NOMO-1 treated with dmso at 0.1 percent for 144 hours (cell line): ENCODE measurements at regions not wholly inside any gene's neighbourhood (a gene's known extent, or its start where the extent isn't known, plus 50 kb on each side); places are given as distances from the start of the nearest gene placed in this dataset.
"Not testable (repeated sequence)": the region's sequence is repeated elsewhere in the genome, so short reads cannot be mapped to it uniquely, and the experiment has no call there.

ENCODE experiments used
- DNase-seq: peaks from one replicate; lab custom pipeline; 2025; ENCODE audit not compliant: unreplicated experiment; lab: John Stamatoyannopoulos, UW

- DNase-seq, result no peak
Measured at GRCh38 chr12:4822572-4822971, 87.1 kb upstream of the KCNA1 start.

- DNase-seq, result no peak
Measured at GRCh38 chr12:4824380-4824779, 85.3 kb upstream of the KCNA1 start.

- peak; percentile 24 for DNase-seq
Measured at GRCh38 chr12:4825011-4825858, 84.5 kb upstream of the KCNA1 start.

- DNase-seq, result no peak
Measured at GRCh38 chr12:4826909-4827308, 82.8 kb upstream of the KCNA1 start.

- DNase-seq, result no peak
Measured at GRCh38 chr12:4828176-4828575, 81.5 kb upstream of the KCNA1 start.

- DNase-seq, result no peak
Measured at GRCh38 chr12:4829161-4829792, 80.4 kb upstream of the KCNA1 start.

GRCh38 chr12:4829793-4830162 lies 79.9 kb upstream of the KCNA1 start:
- no peak for DNase-seq

- no peak for DNase-seq
Measured at GRCh38 chr12:4830556-4831210, 79.0 kb upstream of the KCNA1 start.

DNA sequence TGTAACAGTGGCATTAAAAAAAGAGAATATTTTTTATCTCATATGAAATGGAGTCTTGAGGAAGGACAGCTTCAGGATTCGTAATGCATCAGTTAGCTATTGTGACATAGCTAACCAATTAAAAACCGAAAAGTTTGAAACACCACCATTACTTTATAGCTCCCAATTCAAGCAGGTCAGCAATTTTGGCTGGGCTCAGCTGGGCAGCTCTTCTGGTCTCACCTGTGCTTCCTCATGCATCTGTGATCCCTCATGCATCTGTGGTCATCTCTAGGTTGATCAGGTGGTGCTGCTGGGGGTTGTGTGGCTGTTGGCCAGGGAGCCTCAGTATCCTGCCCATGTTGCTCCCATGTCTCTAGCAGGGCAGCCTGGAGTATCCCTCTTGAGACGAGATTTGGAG lies 76.7 kb upstream of the KCNA1 start:
- no peak for DNase-seq

DNA sequence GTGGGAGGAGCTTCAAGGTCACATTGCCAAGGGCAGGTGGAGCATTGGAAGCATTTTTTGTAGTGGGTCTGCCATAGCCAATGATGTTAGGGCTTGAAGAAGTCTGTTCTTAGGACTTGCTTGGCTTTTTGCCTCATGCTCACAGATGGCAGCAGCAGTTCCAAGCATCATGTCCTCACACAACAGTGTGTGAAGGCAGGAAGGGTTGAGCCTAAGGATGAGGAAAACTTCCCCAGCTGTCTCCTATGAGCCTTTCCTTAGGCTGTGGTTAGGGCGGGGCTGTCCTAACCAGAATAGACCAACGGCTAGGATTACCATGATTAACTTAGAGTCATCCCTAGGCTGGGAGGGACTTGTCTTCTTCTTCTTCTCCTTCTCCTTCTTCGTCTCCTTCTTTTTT lies 76.2 kb upstream of the KCNA1 start:
- peak; percentile 50 for DNase-seq

- DNase-seq, result not testable (repeated sequence)
Measured at GRCh38 chr12:4842401-4842800, 67.3 kb upstream of the KCNA1 start.

- no peak for DNase-seq
Measured at GRCh38 chr12:4843907-4844306, 65.8 kb upstream of the KCNA1 start.

- no peak for DNase-seq
Measured at GRCh38 chr12:4847713-4848112, 62.0 kb upstream of the KCNA1 start.

DNA sequence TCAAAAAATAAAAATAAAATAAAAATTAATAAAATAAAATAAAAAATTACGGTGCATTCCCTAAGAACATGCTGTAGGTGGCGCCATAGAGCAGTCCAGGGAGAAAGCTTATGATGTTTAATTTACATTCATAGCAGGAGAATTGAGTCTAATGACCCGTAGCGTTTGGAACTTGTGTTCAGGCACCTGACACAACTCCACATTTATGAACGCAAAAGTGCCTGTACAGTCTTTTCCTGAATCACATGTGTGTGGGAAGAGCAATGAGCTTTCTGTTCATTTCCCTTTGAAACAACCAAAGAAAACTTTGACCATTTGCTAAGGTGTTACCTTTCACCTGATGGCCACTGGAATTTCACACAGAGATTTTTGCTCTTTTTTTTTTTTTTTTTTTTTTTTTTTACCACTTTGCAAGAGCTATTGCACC lies 60.6 kb upstream of the KCNA1 start:
- no peak for DNase-seq

DNA sequence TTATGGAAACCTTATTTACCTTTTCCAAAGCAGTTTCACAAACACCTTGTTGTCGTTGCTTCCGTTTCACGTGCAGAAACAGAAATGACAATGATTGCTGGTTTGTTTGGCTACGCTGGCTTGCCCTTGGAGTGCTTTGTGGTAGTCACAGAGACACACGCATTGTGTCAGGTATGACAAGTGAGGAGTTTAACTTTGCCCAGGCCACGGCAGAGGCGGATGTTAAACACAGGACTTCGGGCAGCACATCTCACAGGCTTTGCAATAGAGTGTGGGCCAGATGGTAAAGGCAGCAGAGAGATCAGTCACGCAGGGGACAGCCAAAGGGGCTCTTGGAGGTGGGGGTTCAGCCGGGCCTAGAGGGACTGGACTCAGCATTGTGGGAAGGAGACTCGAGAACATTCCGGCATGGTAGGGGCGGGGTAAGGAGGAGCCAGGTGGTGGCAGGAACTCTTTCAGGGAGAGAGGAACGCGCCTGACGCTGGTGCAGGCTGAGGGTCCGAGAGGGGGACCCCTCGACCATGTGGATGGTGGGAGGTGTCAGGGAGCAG lies 59.8 kb upstream of the KCNA1 start:
- DNase-seq, result no peak

- no peak for DNase-seq
Measured at GRCh38 chr12:4850857-4851380, 58.8 kb upstream of the KCNA1 start.

DNA sequence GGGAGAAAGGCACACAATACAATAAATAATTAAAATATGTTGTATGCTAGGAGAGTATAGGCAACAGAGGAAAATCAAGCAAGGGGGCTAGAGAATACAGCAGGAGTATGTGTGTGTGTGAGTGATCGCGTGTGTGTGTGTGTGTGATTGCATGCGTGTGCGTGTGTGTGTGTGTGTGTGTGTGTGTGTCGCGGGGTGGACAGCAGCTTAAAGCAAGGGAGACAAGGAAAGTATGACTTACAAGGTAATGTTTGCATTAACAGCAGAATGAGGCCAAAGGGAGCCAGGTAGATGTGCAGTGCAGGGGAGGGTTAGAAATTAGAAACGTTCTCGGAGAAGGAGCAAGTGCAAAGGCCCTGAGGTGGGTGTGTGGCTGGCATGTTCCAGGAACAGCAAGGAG lies 57.4 kb upstream of the KCNA1 start:
- DNase-seq, result no peak

- no peak for DNase-seq
Measured at GRCh38 chr12:4852911-4853310, 56.8 kb upstream of the KCNA1 start.

DNA sequence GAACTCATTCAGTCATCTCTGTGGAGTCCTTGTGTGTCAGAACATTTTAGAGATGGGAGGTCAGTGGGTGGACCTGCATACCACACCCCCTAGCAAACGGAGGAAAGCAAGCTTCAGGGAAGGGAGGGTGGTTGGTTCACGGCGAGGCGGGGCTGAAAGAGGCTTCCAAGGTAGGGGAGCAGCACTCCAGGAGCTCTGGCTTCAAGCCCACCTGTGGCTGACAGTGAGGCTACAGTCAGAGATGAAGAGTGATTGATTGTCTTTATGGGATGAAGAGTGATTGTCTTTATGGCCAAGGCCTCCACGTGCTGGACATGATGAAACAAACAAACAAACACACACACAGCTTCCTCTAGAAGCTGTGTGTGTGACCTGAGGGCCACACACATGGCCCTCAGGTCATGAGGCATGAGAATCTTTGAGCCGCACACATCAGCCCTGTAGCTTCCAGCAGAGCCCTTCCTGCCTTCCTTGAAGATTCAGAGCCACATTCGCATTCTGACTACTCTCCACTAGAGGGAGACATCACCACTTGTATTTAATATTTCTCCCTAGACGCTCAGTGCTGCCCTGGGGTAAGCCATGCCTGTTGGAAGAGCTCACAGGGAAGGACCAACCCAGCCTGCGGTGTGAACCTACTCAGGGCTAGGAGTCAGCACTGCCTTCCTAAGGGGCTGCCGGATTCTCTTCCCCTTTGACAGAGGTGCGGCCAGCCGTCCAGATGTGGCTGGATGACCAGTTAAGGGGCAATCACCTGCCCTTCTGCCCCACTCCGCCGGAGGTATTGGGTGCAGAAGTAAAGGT lies 54.4 kb upstream of the KCNA1 start:
- DNase-seq, result peak; percentile 46

DNA sequence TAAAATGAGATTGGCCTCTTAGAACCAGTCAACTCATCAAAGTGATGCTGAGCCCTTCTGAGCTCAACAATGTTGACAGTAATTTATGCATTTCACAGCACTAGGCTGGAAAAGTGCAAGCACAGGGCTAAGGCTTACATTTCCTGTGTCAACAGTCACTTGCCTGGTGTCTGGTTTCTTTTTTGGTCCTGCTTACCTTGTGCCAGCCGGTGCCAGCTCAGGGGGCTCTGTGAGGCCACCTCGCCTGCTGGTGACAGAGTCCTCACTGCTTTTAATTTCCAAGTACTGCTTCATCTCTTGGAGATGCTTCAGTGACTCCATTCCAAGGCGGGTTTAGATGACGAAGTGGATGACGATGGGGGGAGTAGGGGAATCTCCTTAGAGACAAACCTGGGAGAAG lies 53.1 kb upstream of the KCNA1 start:
- no peak for DNase-seq
